ENCODE measurements at regions not wholly inside any gene's neighbourhood (a gene's known extent, or its start where the extent isn't known, plus 50 kb on each side); places are given as distances from the start of the nearest gene placed in this dataset.
"Not testable (repeated sequence)": the region's sequence is repeated elsewhere in the genome, so short reads cannot be mapped to it uniquely, and the experiment has no call there.

- H3K9ac ChIP-seq (ENCODE audit: low read length) = peak overlapping the region; percentile 70
- TF ChIP-seq EZH2phosphoT487 (IDR thresholded peaks at IDR 0.05; ENCODE audit: low read depth) (no peak), CTCF (IDR thresholded peaks at IDR 0.05; ENCODE audit: low read depth, low read length) (no peak)
- H3K79me2 ChIP-seq (ENCODE audit: low read length) = peaks cover 69% of the 10 kb centered on the region
- peaks cover 63% of the 10 kb centered on the region for H3K4me1 ChIP-seq (ENCODE audit: low read length)
- peaks cover 43% of the 10 kb centered on the region for H3K36me3 ChIP-seq (replicated peaks; ENCODE audit: low read depth, low read length)
- peak overlapping the region; percentile 78 for H3K4me2 ChIP-seq (ENCODE audit: low read length)
- no peak overlapping the region for H2AFZ ChIP-seq (ENCODE audit: low read depth, low read length)
- no peaks in the 10 kb centered on the region for H3K27me3 ChIP-seq (ENCODE audit: low read depth, low read length)
- peaks cover 12% of the 10 kb centered on the region; the same call in 1 of the 2 replicates for H3K9me3 ChIP-seq (ENCODE audit: insufficient read depth, low read length)
- H3K27ac ChIP-seq (ENCODE audit: low read length) = peak overlapping the region; percentile 86
- H3K4me3 ChIP-seq (ENCODE audit: low read length) = peak overlapping the region; percentile 65
- H4K20me1 ChIP-seq (ENCODE audit: insufficient read depth, low read length) = no peaks in the 10 kb centered on the region
Measured at GRCh38 chr2:64932371-64933216, 56.6 kb upstream of the SLC1A4 start.

- TF ChIP-seq CTCF (IDR thresholded peaks at IDR 0.05; ENCODE audit: low read depth, low read length) = peak; percentile 22; the same call in 1 of the 2 replicates
- no peak for TF ChIP-seq EZH2phosphoT487 (IDR thresholded peaks at IDR 0.05; ENCODE audit: low read depth)
- Histone ChIP-seq H4K20me1 (ENCODE audit: insufficient read depth, low read length) (no peaks in the 10 kb centered on the region), H2AFZ (ENCODE audit: low read depth, low read length) (no peak overlapping the region), H3K36me3 (replicated peaks; ENCODE audit: low read depth, low read length) (peaks cover 33% of the 10 kb centered on the region), H3K9me3 (ENCODE audit: insufficient read depth, low read length) (peaks cover 12% of the 10 kb centered on the region; the same call in 1 of the 2 replicates), H3K27ac (ENCODE audit: low read length) (peak overlapping the region; percentile 86), H3K4me1 (ENCODE audit: low read length) (peaks cover 82% of the 10 kb centered on the region), H3K9ac (ENCODE audit: low read length) (no peak overlapping the region; the same call in 1 of the 2 replicates), H3K4me2 (ENCODE audit: low read length) (peak overlapping the region; percentile 36), H3K79me2 (ENCODE audit: low read length) (peaks cover 72% of the 10 kb centered on the region), H3K27me3 (ENCODE audit: low read depth, low read length) (no peaks in the 10 kb centered on the region), H3K4me3 (ENCODE audit: low read length) (0 out of 2 replicates have a peak overlapping the region, but pooled peaks have one; percentile 6)
Measured at GRCh38 chr2:64934530-64934929, 54.7 kb upstream of the SLC1A4 start.

GRCh38 chr2:64936809-64937208 is 52.4 kb upstream of the SLC1A4 start:
- H3K36me3 ChIP-seq (replicated peaks; ENCODE audit: low read depth, low read length) = peaks cover 19% of the 10 kb centered on the region
- H3K27ac ChIP-seq (ENCODE audit: low read length) = 0 out of 2 replicates have a peak overlapping the region, but pooled peaks have one; percentile 92
- peaks cover 81% of the 10 kb centered on the region for H3K4me1 ChIP-seq (ENCODE audit: low read length)
- TF ChIP-seq EZH2phosphoT487 (IDR thresholded peaks at IDR 0.05; ENCODE audit: low read depth) = no peak
- no peak for TF ChIP-seq CTCF (IDR thresholded peaks at IDR 0.05; ENCODE audit: low read depth, low read length)
- H3K4me3 ChIP-seq (ENCODE audit: low read length) = peak overlapping the region; percentile 85; the same call in 1 of the 2 replicates
- no peak overlapping the region for H2AFZ ChIP-seq (ENCODE audit: low read depth, low read length)
- no peaks in the 10 kb centered on the region for H4K20me1 ChIP-seq (ENCODE audit: insufficient read depth, low read length)
- H3K79me2 ChIP-seq (ENCODE audit: low read length) = peaks cover 50% of the 10 kb centered on the region
- H3K4me2 ChIP-seq (ENCODE audit: low read length) = peak overlapping the region; percentile 99
- H3K27me3 ChIP-seq (ENCODE audit: low read depth, low read length) = no peaks in the 10 kb centered on the region
- peaks cover 12% of the 10 kb centered on the region; the same call in 1 of the 2 replicates for H3K9me3 ChIP-seq (ENCODE audit: insufficient read depth, low read length)
- H3K9ac ChIP-seq (ENCODE audit: low read length) = no peak overlapping the region; the same call in 1 of the 2 replicates

GRCh38 chr2:64937314-64937686 is 51.9 kb upstream of the SLC1A4 start:
- H2AFZ ChIP-seq (ENCODE audit: low read depth, low read length); H4K20me1 ChIP-seq (ENCODE audit: insufficient read depth, low read length); H3K27me3 ChIP-seq (ENCODE audit: low read depth, low read length): not testable (repeated sequence)
- H3K4me1 ChIP-seq (ENCODE audit: low read length) = peaks cover 81% of the 10 kb centered on the region
- H3K9ac ChIP-seq (ENCODE audit: low read length) = peak overlapping the region; percentile 92
- H3K36me3 ChIP-seq (replicated peaks; ENCODE audit: low read depth, low read length) = peaks cover 19% of the 10 kb centered on the region
- H3K4me3 ChIP-seq (ENCODE audit: low read length) = peak overlapping the region; percentile 85
- H3K79me2 ChIP-seq (ENCODE audit: low read length) = peaks cover 46% of the 10 kb centered on the region
- peak overlapping the region; percentile 92 for H3K27ac ChIP-seq (ENCODE audit: low read length)
- peaks cover 12% of the 10 kb centered on the region; the same call in 1 of the 2 replicates for H3K9me3 ChIP-seq (ENCODE audit: insufficient read depth, low read length)
- H3K4me2 ChIP-seq (ENCODE audit: low read length) = peak overlapping the region; percentile 99
